Right lobe of liver (tissue), 6 donors: ENCODE measurements at regions not wholly inside any gene's neighbourhood (a gene's known extent, or its start where the extent isn't known, plus 50 kb on each side); places are given as distances from the start of the nearest gene placed in this dataset.

Experiments used
- ATAC-seq, 4 donors: fragments of 200-7000 bp; cut with Tn5 transposase; one replicate each; pipeline ENCODE4 v1.9.1; 2020; ENCODE audit warnings: mild to moderate bottlenecking in 4 of 4, moderate library complexity in 4 of 4
- DNase-seq, 3 donors: peaks; one replicate each; pipeline ENCODE4 v3.0.0-alpha.2; 2020
- H3K27ac ChIP-seq, 3 donors: fragments of 200-600 bp; one replicate each; pipeline ENCODE4 v1.8.0; 2022
- H3K27me3 ChIP-seq, 2 donors: fragments of 200-600 bp; one replicate each; pipeline ENCODE4 v1.8.0; 2022
- H3K36me3 ChIP-seq, 4 donors: fragments of 200-600 bp; sonication (generic) in 1 of 4; one replicate each; pipeline versions ENCODE4 v1.5.1 to v1.8.0; 2017 to 2022; ENCODE audit warnings: control low read depth in 1 of 4
- H3K4me1 ChIP-seq, 4 donors: fragments of 200-600 bp; sonication (generic) in 1 of 4; one replicate each; pipeline versions ENCODE4 v1.5.1 to v1.8.0; 2017 to 2022; ENCODE audit warnings: control low read depth in 1 of 4
- H3K4me3 ChIP-seq, 3 donors: fragments of 200-600 bp; one replicate each; pipeline ENCODE4 v1.8.0; 2022
- H3K9me3 ChIP-seq, 4 donors: fragments of 200-600 bp; sonication (generic) in 1 of 4; one replicate each; pipeline versions ENCODE4 v1.5.1 to v1.8.0; 2017 to 2022; ENCODE audit warnings: control low read depth in 1 of 4
- CTCF ChIP-seq, 4 donors: fragments of 200-600 bp in 3 of 4; fragments of 450-650 bp in 1 of 4; IDR thresholded peaks; one replicate each; pipeline versions ENCODE4 v1.5.1 to v1.8.0; 2016 to 2022; ENCODE audit warnings: antibody characterized with exemption in 4 of 4, mild to moderate bottlenecking in 2 of 4
- POLR2A ChIP-seq: fragments of 450-650 bp; IDR thresholded peaks from one replicate; pipeline ENCODE4 v1.6.1; 2017; ENCODE audit warnings: antibody characterized with exemption, mild to moderate bottlenecking
- WGBS: methylation state at CpG from one replicate; pipeline ENCODE4 v1.1.6; 2018; ENCODE audit warnings: low coverage, low lambda C conversion rate; ENCODE audit not compliant: insufficient coverage; ENCODE audit errors: missing lambda C conversion rate; 5-methylcytosine and 5-hydroxymethylcytosine counted together
- intact Hi-C, 2 donors: fragments of 100-400 bp; cut with DNase I; formaldehyde crosslinking; loops; one replicate each; pipeline versions ENCODE4 v1.11.2 to v1.14.1; 2022
- donor health status: DM: no; HTN: yes; CAD: no.
- donor health status: DM: no; HTN: no; CAD: no.
- donor health status: DM: no; HTN: no; CAD: no.
- donor health status: DM: no; HTN: yes; CAD: no.
- donor health status: DM: no; HTN: yes; CAD: no.

- intact Hi-C loops, result no loop called here
- peak in 2 of 3 donors; percentile 1 to 14 for DNase-seq
- TF ChIP-seq POLR2A (no peak), CTCF (IDR thresholded peaks at IDR 0.05) (no peak)
- WGBS, result no CpG with 5 or more reads among the region's 11 CpGs
- Histone ChIP-seq H3K4me3 (no peak overlapping the region), H3K9me3 (no peaks in the 10 kb centered on the region), H3K27me3 (no peaks in the 10 kb centered on the region), H3K4me1 (no peaks in the 10 kb centered on the region), H3K27ac (no peak overlapping the region), H3K36me3 (no peaks in the 10 kb centered on the region)
- ATAC-seq, result no peak
These were observed 626.8 kb downstream of the TBC1D22A start for GRCh38 chr22:47389201-47389600.

- H3K4me1 ChIP-seq, result no peaks in the 10 kb centered on the region
- H3K36me3 ChIP-seq, result no peaks in the 10 kb centered on the region
- TF ChIP-seq POLR2A, result no peak
- no peak for TF ChIP-seq CTCF (IDR thresholded peaks at IDR 0.05)
- ATAC-seq, result no peak
- WGBS, result 8% methylated on average over 2 of the region's 5 CpGs
- H3K27me3 ChIP-seq, result no peaks in the 10 kb centered on the region
- peak in 2 of 3 donors; percentile 4 to 26 for DNase-seq
- no peak overlapping the region for H3K4me3 ChIP-seq
- H3K9me3 ChIP-seq, result no peaks in the 10 kb centered on the region
- intact Hi-C loops, result no loop called here
- no peak overlapping the region for H3K27ac ChIP-seq
These were observed 626.3 kb downstream of the TBC1D22A start for GRCh38 chr22:47388778-47389177.

GRCh38 chr22:47388331-47388730, 625.9 kb downstream of the TBC1D22A start:
- intact Hi-C loops, result no loop called here
- no peak overlapping the region for H3K4me3 ChIP-seq
- WGBS, result 56% methylated on average over 5 of the region's 7 CpGs
- no peak for ATAC-seq
- TF ChIP-seq POLR2A (no peak), CTCF (IDR thresholded peaks at IDR 0.05) (no peak)
- H3K27ac ChIP-seq, result no peak overlapping the region
- no peaks in the 10 kb centered on the region for H3K4me1 ChIP-seq
- peak in 1 of 3 donors; percentile 2 for DNase-seq
- no peaks in the 10 kb centered on the region for H3K36me3 ChIP-seq
- H3K27me3 ChIP-seq, result no peaks in the 10 kb centered on the region
- no peaks in the 10 kb centered on the region for H3K9me3 ChIP-seq

- DNase-seq (peak in 2 of 3 donors; percentile 9 to 39), ATAC-seq (no peak)
- Histone ChIP-seq H3K4me1 (no peaks in the 10 kb centered on the region), H3K4me3 (no peak overlapping the region), H3K36me3 (no peaks in the 10 kb centered on the region), H3K27me3 (no peaks in the 10 kb centered on the region), H3K9me3 (no peaks in the 10 kb centered on the region), H3K27ac (no peak overlapping the region)
- 63% methylated on average over 6 of the region's 20 CpGs for WGBS
- intact Hi-C loops, result no loop called here
- TF ChIP-seq CTCF (IDR thresholded peaks at IDR 0.05), result no peak
- no peak for TF ChIP-seq POLR2A
These were observed 624.5 kb downstream of the TBC1D22A start for GRCh38 chr22:47386812-47387510.
